Psoas muscle (tissue), 7 donors: ENCODE measurements at regions not wholly inside any gene's neighbourhood (a gene's known extent, or its start where the extent isn't known, plus 50 kb on each side); places are given as distances from the start of the nearest gene placed in this dataset.

ENCODE experiments used
- ATAC-seq, 4 donors: fragments of 200-7000 bp; cut with Tn5 transposase; one replicate each; pipeline ENCODE4 v1.9.1; 2020; ENCODE audit warnings: moderate library complexity in 3 of 4, mild to moderate bottlenecking in 2 of 4
- DNase-seq, 2 donors: peaks; one replicate each; pipeline ENCODE4 v3.0.0-alpha.2; 2020
- H3K27ac ChIP-seq: fragments of 200-600 bp; one replicate; pipeline ENCODE4 v1.8.0; 2022
- H3K27me3 ChIP-seq, 3 donors: fragments of 200-600 bp in 1 of 3; one replicate each; pipeline versions ENCODE4 v1.6.1 to v1.8.0; 2013 to 2022; ENCODE audit warnings: low read length in 2 of 3, mild to moderate bottlenecking in 2 of 3, moderate library complexity in 1 of 3; ENCODE audit not compliant: insufficient read depth in 3 of 3
- H3K36me3 ChIP-seq, 2 donors: fragments of 200-600 bp in 1 of 2; one replicate each; pipeline versions ENCODE4 v1.6.1 to v1.8.0; 2013 to 2022; ENCODE audit warnings: low read depth in 1 of 2, mild to moderate bottlenecking in 1 of 2, moderate library complexity in 1 of 2; ENCODE audit not compliant: insufficient read depth in 1 of 2
- H3K4me1 ChIP-seq: fragments of 200-600 bp; one replicate; pipeline ENCODE4 v1.8.0; 2022
- H3K4me3 ChIP-seq: fragments of 200-600 bp; one replicate; pipeline ENCODE4 v1.8.0; 2022; ENCODE audit warnings: mild to moderate bottlenecking
- H3K9me3 ChIP-seq: fragments of 200-600 bp; one replicate; pipeline ENCODE4 v1.8.0; 2022
- CTCF ChIP-seq: fragments of 200-600 bp; IDR thresholded peaks from one replicate; pipeline ENCODE4 v1.8.0; 2022; ENCODE audit warnings: antibody characterized with exemption
- WGBS, 3 donors: extraction: QIAGEN DNeasy Blood & Tissue Kit; methylation state at CpG; one replicate each; pipeline versions ENCODE4 v1.1.6 to v1.1.7; 2013; 5-methylcytosine and 5-hydroxymethylcytosine counted together
- intact Hi-C, 2 donors: fragments of 100-400 bp; cut with DNase I; formaldehyde crosslinking; loops; one replicate each; pipeline versions ENCODE4 v1.11.0 to v1.14.2; 2022
- donor health status: healthy with polysubstance abuse.
- donor health status: DM: no; HTN: no; CAD: no; lungs with moderate emphysema.
- donor health status: Bipolar disorder and iron deficiency.
- donor health status: healthy.
- donor health status: DM: yes; HTN: yes; CAD: no.
- donor health status: DM: no; HTN: no; CAD: no.
- donor health status: DM: yes; HTN: yes; CAD: no.

- H3K4me1 ChIP-seq = peaks cover 25% of the 10 kb centered on the region
- no peaks in the 10 kb centered on the region for H3K9me3 ChIP-seq
- DNase-seq = no peak
- no peak for TF ChIP-seq CTCF
- 28 to 41% (median 35%) methylated on average over 1 of the region's 1 CpG for WGBS, 3 donors
- H3K4me3 ChIP-seq = no peak overlapping the region
- no peak for ATAC-seq
- intact Hi-C loops = loop anchor here in 1 of 2 donors (5.0 kb wide), 1 partner anchor 80 kb away; no protein-coding TSS in a partner anchor
- no peaks in the 10 kb centered on the region for H3K27me3 ChIP-seq
- H3K27ac ChIP-seq = no peak overlapping the region
- no peaks in the 10 kb centered on the region for H3K36me3 ChIP-seq
Measured at GRCh38 chr5:93887678-93888077, 146.3 kb upstream of the POU5F2 start.

GRCh38 chr5:93886917-93887361 lies 145.5 kb upstream of the POU5F2 start:
- ATAC-seq = no peak
- H3K9me3 ChIP-seq = no peaks in the 10 kb centered on the region
- H3K27ac ChIP-seq = no peak overlapping the region
- intact Hi-C loops = loop anchor here in 1 of 2 donors (5.0 kb wide), 1 partner anchor 80 kb away; no protein-coding TSS in a partner anchor
- no peak for DNase-seq
- H3K4me3 ChIP-seq = no peak overlapping the region
- H3K36me3 ChIP-seq = no peaks in the 10 kb centered on the region
- peaks cover 19% of the 10 kb centered on the region for H3K4me1 ChIP-seq
- TF ChIP-seq CTCF = no peak
- WGBS, 3 donors = 11 to 20% (median 14%) methylated on average over 1 of the region's 1 CpG
- H3K27me3 ChIP-seq = no peaks in the 10 kb centered on the region

GRCh38 chr5:93886098-93886806 lies 144.9 kb upstream of the POU5F2 start:
- DNase-seq (no peak), ATAC-seq (no peak)
- H3K27ac ChIP-seq = no peak overlapping the region
- no peak for TF ChIP-seq CTCF
- peaks cover 12% of the 10 kb centered on the region for H3K4me1 ChIP-seq
- no peak overlapping the region for H3K4me3 ChIP-seq
- WGBS, 3 donors = 71 to 76% (median 75%) methylated on average over 7 of the region's 7 CpGs
- H3K27me3 ChIP-seq = no peaks in the 10 kb centered on the region
- no peaks in the 10 kb centered on the region for H3K9me3 ChIP-seq
- intact Hi-C loops = loop anchor here in 1 of 2 donors (5.0 kb wide), 1 partner anchor 79 kb away; no protein-coding TSS in a partner anchor
- H3K36me3 ChIP-seq = no peaks in the 10 kb centered on the region

GRCh38 chr5:93884254-93884653 lies 142.9 kb upstream of the POU5F2 start:
- Histone ChIP-seq H3K36me3 (no peaks in the 10 kb centered on the region), H3K9me3 (no peaks in the 10 kb centered on the region), H3K4me3 (no peak overlapping the region), H3K27me3 (no peaks in the 10 kb centered on the region), H3K4me1 (no peaks in the 10 kb centered on the region), H3K27ac (no peak overlapping the region)
- ATAC-seq (no peak), DNase-seq (no peak)
- TF ChIP-seq CTCF = no peak
- 64 to 96% (median 65%) methylated on average over 1 of the region's 1 CpG for WGBS, 3 donors
- intact Hi-C loops = no loop called here
